Panc1 (cell line): ENCODE measurements at regions not wholly inside any gene's neighbourhood (a gene's known extent, or its start where the extent isn't known, plus 50 kb on each side); places are given as distances from the start of the nearest gene placed in this dataset.

ENCODE experiments used
- ATAC-seq: fragments of 200-7000 bp; cut with Tn5 transposase; 2 replicates; pipeline ENCODE4 v1.9.1; 2020; ENCODE audit warnings: mild to moderate bottlenecking, moderate library complexity
- BruUV-seq: library from RNA; stranded (reverse); fragments of 400-500 nt; replicated peaks from 2 replicates; lab custom pipeline; 2021; lab: Mats Ljungman, UMichigan
- CTCF ChIA-PET: fragments of 300-600 bp; sonication (Branson Sonifier 250); formaldehyde crosslinking; loops from one replicate; lab custom pipeline; 2022; ENCODE audit warnings: antibody characterized with exemption; lab: Charles Lee
- POLR2A ChIA-PET: fragments of 300-600 bp; sonication (Branson Sonifier 250); formaldehyde crosslinking; loops from one replicate; lab custom pipeline; 2022; ENCODE audit warnings: antibody characterized with exemption; lab: Charles Lee
- DNase-seq: peaks from one replicate; pipeline ENCODE4 v3.0.0-alpha.2; 2010; ENCODE audit warnings: low read depth, low spot score
- H3K27ac ChIP-seq: 2 replicates; pipeline ENCODE4 v1.5.1; 2011; ENCODE audit warnings: mild to moderate bottlenecking, low read length, inconsistent platforms
- H3K27me3 ChIP-seq: fragments of 200-500 bp; sonication (Bioruptor generic); 2 replicates; pipeline ENCODE4 v1.6.0; 2014; ENCODE audit warnings: low read length, inconsistent platforms; ENCODE audit not compliant: control insufficient read depth, insufficient read depth
- H3K36me3 ChIP-seq: fragments of 200-500 bp; sonication (Bioruptor generic); 2 replicates; pipeline ENCODE4 v1.5.1; 2014; ENCODE audit warnings: inconsistent platforms, mild to moderate bottlenecking, low read length, moderate library complexity; ENCODE audit not compliant: control insufficient read depth, insufficient read depth
- H3K4me1 ChIP-seq: 2 replicates; pipeline ENCODE4 v1.5.1; 2011; ENCODE audit warnings: inconsistent platforms, mild to moderate bottlenecking, low read length, moderate library complexity; ENCODE audit not compliant: control insufficient read depth, insufficient read depth
- H3K4me3 ChIP-seq, 2 experiments: 2 replicates each; pipeline ENCODE4 v1.5.1; 2011 to 2012; ENCODE audit warnings: low read depth in 2 of 2, low read length in 2 of 2, mild to moderate bottlenecking in 2 of 2, inconsistent platforms in 1 of 2, moderate library complexity in 1 of 2
- H3K9me3 ChIP-seq: fragments of 200-500 bp; sonication (Bioruptor generic); 2 replicates; pipeline ENCODE4 v1.5.1; 2014; ENCODE audit warnings: low read depth, mild to moderate bottlenecking, inconsistent platforms, low read length, moderate library complexity; ENCODE audit not compliant: control insufficient read depth, insufficient read depth
- POLR2AphosphoS5 ChIP-seq: IDR thresholded peaks from 2 replicates; pipeline ENCODE4 v1.6.1; 2012; ENCODE audit warnings: mild to moderate bottlenecking, low read depth, low read length, moderate library complexity
- REST ChIP-seq, 2 experiments: IDR thresholded peaks; 2 replicates each; pipeline ENCODE4 v1.6.1; 2011 to 2012; ENCODE audit warnings: low read depth in 2 of 2, control low read depth in 1 of 2, low read length in 1 of 2, mild to moderate bottlenecking in 1 of 2, moderate library complexity in 1 of 2; ENCODE audit not compliant: insufficient read depth in 1 of 2
- SIN3A ChIP-seq: IDR thresholded peaks from 2 replicates; pipeline ENCODE4 v1.6.1; 2012; ENCODE audit warnings: low read depth, mild to moderate bottlenecking, low read length, moderate library complexity, borderline replicate concordance; ENCODE audit not compliant: insufficient read depth
- TCF7L2 ChIP-seq: IDR thresholded peaks from 2 replicates; pipeline ENCODE4 v1.6.1; 2011; ENCODE audit warnings: mild to moderate bottlenecking, low read depth, low read length, inconsistent platforms
- in situ Hi-C: cut with HindIII; loops from 2 replicates; pipeline ENCODE4 v1.10.0; 2016; ENCODE audit warnings: low sequenced_read_pairs, low pct_unique_long_range_greater_than_20kb
- intact Hi-C: fragments of 100-400 bp; cut with micrococcal nuclease; formaldehyde crosslinking; loops from one replicate; pipeline ENCODE4 v1.10.0; 2022; ENCODE audit not compliant: unreplicated experiment
- TF ChIP-seq, protein P1 (sequence below): fragments of 450-650 bp; IDR thresholded peaks from 2 replicates; pipeline ENCODE4 v1.5.1; 2017; ENCODE audit warnings: mild to moderate bottlenecking

- no TSS peak for BruUV-seq
- in situ Hi-C loops: no loop called here
- ATAC-seq (no peak), DNase-seq (no peak)
- no peaks in the 10 kb centered on the region for H3K9me3 ChIP-seq
- TF ChIP-seq, protein P1, sequence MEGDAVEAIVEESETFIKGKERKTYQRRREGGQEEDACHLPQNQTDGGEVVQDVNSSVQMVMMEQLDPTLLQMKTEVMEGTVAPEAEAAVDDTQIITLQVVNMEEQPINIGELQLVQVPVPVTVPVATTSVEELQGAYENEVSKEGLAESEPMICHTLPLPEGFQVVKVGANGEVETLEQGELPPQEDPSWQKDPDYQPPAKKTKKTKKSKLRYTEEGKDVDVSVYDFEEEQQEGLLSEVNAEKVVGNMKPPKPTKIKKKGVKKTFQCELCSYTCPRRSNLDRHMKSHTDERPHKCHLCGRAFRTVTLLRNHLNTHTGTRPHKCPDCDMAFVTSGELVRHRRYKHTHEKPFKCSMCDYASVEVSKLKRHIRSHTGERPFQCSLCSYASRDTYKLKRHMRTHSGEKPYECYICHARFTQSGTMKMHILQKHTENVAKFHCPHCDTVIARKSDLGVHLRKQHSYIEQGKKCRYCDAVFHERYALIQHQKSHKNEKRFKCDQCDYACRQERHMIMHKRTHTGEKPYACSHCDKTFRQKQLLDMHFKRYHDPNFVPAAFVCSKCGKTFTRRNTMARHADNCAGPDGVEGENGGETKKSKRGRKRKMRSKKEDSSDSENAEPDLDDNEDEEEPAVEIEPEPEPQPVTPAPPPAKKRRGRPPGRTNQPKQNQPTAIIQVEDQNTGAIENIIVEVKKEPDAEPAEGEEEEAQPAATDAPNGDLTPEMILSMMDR: no peak
- TF ChIP-seq POLR2AphosphoS5 (no peak), TCF7L2 (no peak), SIN3A (no peak), REST (IDR thresholded peaks at IDR 0.05; ENCODE audit: insufficient read depth in 1 of 2, low read depth in 2 of 2, low read length in 1 of 2) (no peak)
- H3K36me3 ChIP-seq: no peaks in the 10 kb centered on the region
- H3K4me3 ChIP-seq: no peak overlapping the region
- no peak overlapping the region for H3K27ac ChIP-seq
- ChIA-PET POLR2A (no interaction called here), CTCF (no interaction called here)
- intact Hi-C loops: no loop called here
- no peaks in the 10 kb centered on the region for H3K4me1 ChIP-seq
- no peaks in the 10 kb centered on the region for H3K27me3 ChIP-seq
Observed at GRCh38 chr22:27197618-27198017, 540.2 kb downstream of the MIAT start.

GRCh38 chr22:27198518-27199035 is 541.2 kb downstream of the MIAT start:
- TF ChIP-seq, protein P1: no peak
- TF ChIP-seq TCF7L2: no peak
- in situ Hi-C loops (no loop called here), intact Hi-C loops (no loop called here)
- no TSS peak for BruUV-seq
- Histone ChIP-seq H3K27ac (no peak overlapping the region), H3K27me3 (no peaks in the 10 kb centered on the region), H3K36me3 (no peaks in the 10 kb centered on the region), H3K4me1 (peaks cover 5% of the 10 kb centered on the region; the same call in 1 of the 2 replicates), H3K4me3 (no peak overlapping the region), H3K9me3 (no peaks in the 10 kb centered on the region)
- no peak for ATAC-seq
- CTCF ChIA-PET: no interaction called here
- DNase-seq: no peak
- POLR2A ChIA-PET: no interaction called here
